ENCODE measurements at regions not wholly inside any gene's neighbourhood (a gene's known extent, or its start where the extent isn't known, plus 50 kb on each side); places are given as distances from the start of the nearest gene placed in this dataset.

DNA sequence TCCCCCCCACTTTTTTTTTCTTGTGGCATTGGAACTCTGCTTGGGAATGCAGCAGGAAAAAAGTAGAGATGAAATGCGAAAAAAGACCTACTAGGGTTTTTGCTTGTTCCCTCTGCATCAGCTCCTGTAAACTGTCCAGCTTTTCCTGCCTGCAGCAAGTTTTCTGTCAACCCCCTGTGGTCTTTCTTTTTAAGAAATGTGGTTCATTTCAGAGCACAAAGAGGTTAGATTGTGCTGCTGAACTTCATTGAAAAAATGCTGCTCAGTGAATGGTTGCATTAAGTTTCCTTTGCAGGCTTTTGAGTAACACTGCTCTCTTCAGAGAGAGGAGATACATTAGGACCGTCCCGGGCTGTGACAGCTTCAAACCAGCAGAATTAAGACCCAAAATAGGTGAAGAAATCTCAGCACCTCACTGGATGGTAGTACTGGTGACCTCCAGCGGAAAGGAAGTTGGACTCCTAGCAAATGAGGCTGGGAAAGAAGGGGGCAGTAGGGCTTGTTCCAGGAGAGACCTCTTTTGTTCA, 80.7 kb downstream of the NDUFS5 start:
- Mint-ChIP-seq H3K4me3 (peak overlapping the region in 4 of 10 donors; percentile 16 to 42 (median 30)), H3K27ac (no peak overlapping the region), H3K4me1 (peaks cover 22 to 38% (median 34%) of the 10 kb centered on the region in 7 donors), H3K27me3 (peaks cover 0 to 10% (median 4%) of the 10 kb centered on the region in 5 donors), H3K36me3 (peaks cover 0 to 3% (median 0%) of the 10 kb centered on the region in 5 donors), H3K9me3 (no peaks in the 10 kb centered on the region)
- DNase-seq (no peak), ATAC-seq (no peak)
- ChIA-PET CTCF (interaction anchor here (0.6 to 1.3 kb wide), 4 partner anchors 8 to 578 kb away, joined by 3 to 5 read pairs (median 4); no protein-coding TSS in a partner anchor), POLR2A (interaction anchor here (0.6 to 0.8 kb wide), 3 partner anchors 11 to 324 kb away, joined by 3 read pairs; no protein-coding TSS in a partner anchor)
- H3K27me3 ChIP-seq (ENCODE audit: control insufficient read depth in 2 of 2, insufficient read depth in 2 of 2, low read length in 2 of 2) = no peaks in the 10 kb centered on the region
- intact Hi-C loops (cut with micrococcal nuclease) = no loop called here
- no peaks in the 10 kb centered on the region for H3K9me3 ChIP-seq (ENCODE audit: control insufficient read depth in 2 of 3, low read length in 3 of 3)
- no peak overlapping the region for H3K4me3 ChIP-seq (ENCODE audit: low read length)
- peaks cover 8 to 14% of the 10 kb centered on the region in 2 donors for H3K4me1 ChIP-seq (ENCODE audit: control insufficient read depth in 2 of 2, insufficient read depth in 2 of 2, low read length in 2 of 2)
- H3K27ac ChIP-seq (ENCODE audit: low read depth, low read length) = no peak overlapping the region
- no peaks in the 10 kb centered on the region for H3K36me3 ChIP-seq (ENCODE audit: control insufficient read depth in 2 of 3, insufficient read depth in 3 of 3, low read length in 3 of 3)

DNA sequence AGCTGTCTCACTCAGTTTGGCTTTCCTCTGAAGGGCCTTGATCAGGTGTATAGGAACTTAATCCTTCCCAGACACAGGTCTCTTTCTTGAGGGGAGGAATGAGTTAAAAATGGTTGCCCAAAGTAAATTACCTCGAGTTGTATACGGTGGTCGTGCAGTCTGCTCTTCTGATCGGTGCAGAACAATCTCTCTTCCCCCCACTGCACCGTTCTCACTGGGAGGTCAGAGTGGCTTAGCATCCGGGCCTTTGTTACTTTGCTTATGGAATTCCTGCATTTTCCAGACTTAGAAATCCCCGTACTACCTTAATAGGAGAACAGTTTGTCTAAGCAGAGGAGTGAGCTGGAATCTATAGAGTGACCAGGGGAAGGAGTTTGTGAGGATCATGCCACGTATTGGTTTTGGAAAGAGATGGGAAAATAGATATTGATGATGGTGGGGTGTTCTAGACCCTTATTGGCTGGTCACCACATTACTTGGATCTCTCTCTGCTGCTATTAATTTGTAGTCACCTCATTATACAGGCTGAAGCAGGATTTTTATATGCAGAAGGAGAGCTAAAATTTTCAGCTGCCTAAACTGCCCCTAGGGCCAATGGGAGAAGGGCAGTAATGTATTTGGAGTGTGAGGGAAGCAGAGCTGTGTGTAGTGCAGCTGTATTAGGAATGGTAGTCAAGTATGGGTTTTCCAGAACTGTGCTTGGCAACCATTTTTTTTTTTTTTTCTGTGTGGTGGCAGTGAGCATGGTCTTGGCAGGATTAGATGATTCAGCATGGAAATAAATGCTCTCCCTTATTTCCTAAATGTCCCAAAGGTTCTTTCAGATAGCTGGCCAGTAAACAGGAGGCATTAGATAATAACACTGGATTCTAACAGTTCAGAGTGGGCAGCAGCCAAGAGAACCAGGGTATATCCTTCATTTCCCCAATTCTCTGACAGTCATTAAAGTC, 81.5 kb downstream of the NDUFS5 start:
- Mint-ChIP-seq H3K27ac (no peak overlapping the region), H3K4me1 (peaks cover 16 to 31% (median 28%) of the 10 kb centered on the region in 7 donors), H3K27me3 (peaks cover 0 to 10% (median 4%) of the 10 kb centered on the region in 5 donors), H3K9me3 (no peaks in the 10 kb centered on the region), H3K36me3 (peaks cover 0 to 3% (median 0%) of the 10 kb centered on the region in 5 donors), H3K4me3 (no peak overlapping the region)
- CTCF ChIA-PET = interaction anchor here (0.6 to 1.3 kb wide), 4 partner anchors 9 to 578 kb away, joined by 3 to 5 read pairs (median 4); no protein-coding TSS in a partner anchor
- intact Hi-C loops (cut with micrococcal nuclease) = no loop called here
- POLR2A ChIA-PET = interaction anchor here (0.8 kb wide), 1 partner anchor 78 kb away, joined by 3 read pairs; no protein-coding TSS in a partner anchor
- no peak for DNase-seq
- Histone ChIP-seq H3K27me3 (ENCODE audit: control insufficient read depth in 2 of 2, insufficient read depth in 2 of 2, low read length in 2 of 2) (no peaks in the 10 kb centered on the region), H3K36me3 (ENCODE audit: control insufficient read depth in 2 of 3, insufficient read depth in 3 of 3, low read length in 3 of 3) (no peaks in the 10 kb centered on the region), H3K4me3 (ENCODE audit: low read length) (no peak overlapping the region), H3K9me3 (ENCODE audit: control insufficient read depth in 2 of 3, low read length in 3 of 3) (no peaks in the 10 kb centered on the region), H3K27ac (ENCODE audit: low read depth, low read length) (no peak overlapping the region), H3K4me1 (ENCODE audit: control insufficient read depth in 2 of 2, insufficient read depth in 2 of 2, low read length in 2 of 2) (peaks cover 8% of the 10 kb centered on the region in 2 donors)
- ATAC-seq = no peak

DNA sequence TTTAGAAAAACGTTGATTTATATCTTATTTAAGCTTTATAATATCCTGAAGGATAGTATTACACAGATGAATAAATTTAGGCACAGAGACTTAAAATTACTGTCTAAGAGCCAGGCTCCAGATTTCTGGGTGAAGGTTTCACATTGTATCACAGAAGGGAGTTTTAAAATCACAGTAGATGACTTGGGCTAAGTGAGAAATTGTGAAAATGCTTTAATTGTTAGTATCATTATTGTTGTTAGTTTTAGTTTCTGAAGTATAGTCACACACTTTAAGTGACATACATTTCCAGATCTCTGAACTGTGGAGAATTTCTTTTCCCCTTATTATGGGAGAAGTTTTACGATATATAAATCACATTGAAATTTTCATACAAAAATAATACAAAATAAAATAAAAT, 83.5 kb downstream of the NDUFS5 start:
- Histone ChIP-seq H3K27me3 (ENCODE audit: control insufficient read depth in 2 of 2, insufficient read depth in 2 of 2, low read length in 2 of 2) (no peaks in the 10 kb centered on the region), H3K4me1 (ENCODE audit: control insufficient read depth in 2 of 2, insufficient read depth in 2 of 2, low read length in 2 of 2) (peaks cover 1 to 8% of the 10 kb centered on the region in 2 donors), H3K27ac (ENCODE audit: low read depth, low read length) (no peak overlapping the region), H3K4me3 (ENCODE audit: low read length) (no peak overlapping the region), H3K36me3 (ENCODE audit: control insufficient read depth in 2 of 3, insufficient read depth in 3 of 3, low read length in 3 of 3) (no peaks in the 10 kb centered on the region), H3K9me3 (ENCODE audit: control insufficient read depth in 2 of 3, low read length in 3 of 3) (no peaks in the 10 kb centered on the region)
- Mint-ChIP-seq H3K27me3 (peaks cover 0 to 11% (median 8%) of the 10 kb centered on the region in 5 donors), H3K27ac (no peak overlapping the region), H3K4me3 (no peak overlapping the region), H3K36me3 (peaks cover 0 to 7% (median 3%) of the 10 kb centered on the region in 5 donors), H3K4me1 (peaks cover 8 to 11% (median 10%) of the 10 kb centered on the region in 7 donors), H3K9me3 (no peaks in the 10 kb centered on the region)
- intact Hi-C loops (cut with micrococcal nuclease) = no loop called here
- ATAC-seq (no peak), DNase-seq (no peak)
- ChIA-PET POLR2A (no interaction called here), CTCF (interaction anchor here (0.8 to 2.3 kb wide), 2 partner anchors 82 to 241 kb away, joined by 5 to 9 read pairs; no protein-coding TSS in a partner anchor)

DNA sequence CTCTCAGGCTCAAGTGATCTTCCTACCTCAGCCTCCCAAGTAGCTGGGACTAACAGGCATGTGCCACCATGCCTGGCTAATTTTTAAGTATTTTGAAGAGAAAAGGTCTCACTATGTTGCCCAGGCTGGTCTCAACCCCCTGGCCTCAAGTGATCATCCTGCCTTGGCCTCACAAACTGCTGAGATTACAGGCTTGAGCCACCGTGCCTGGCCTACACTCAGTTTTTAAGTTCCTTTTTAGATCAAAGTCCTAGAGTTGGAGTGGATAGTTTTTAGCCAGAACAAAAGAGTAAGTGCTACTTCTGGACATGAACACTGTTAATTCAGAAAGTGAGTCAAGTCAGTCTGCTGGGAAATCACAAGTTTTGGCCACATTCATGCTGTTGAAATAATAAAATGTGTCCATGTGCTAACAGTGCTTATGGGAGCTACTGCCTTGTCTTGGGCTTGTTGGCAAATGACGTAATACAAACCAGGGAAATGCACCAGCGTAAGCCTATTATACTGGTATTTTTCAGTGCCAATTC, 84.2 kb downstream of the NDUFS5 start:
- peaks cover 8 to 11% (median 9%) of the 10 kb centered on the region in 7 donors for H3K4me1 Mint-ChIP-seq

DNA sequence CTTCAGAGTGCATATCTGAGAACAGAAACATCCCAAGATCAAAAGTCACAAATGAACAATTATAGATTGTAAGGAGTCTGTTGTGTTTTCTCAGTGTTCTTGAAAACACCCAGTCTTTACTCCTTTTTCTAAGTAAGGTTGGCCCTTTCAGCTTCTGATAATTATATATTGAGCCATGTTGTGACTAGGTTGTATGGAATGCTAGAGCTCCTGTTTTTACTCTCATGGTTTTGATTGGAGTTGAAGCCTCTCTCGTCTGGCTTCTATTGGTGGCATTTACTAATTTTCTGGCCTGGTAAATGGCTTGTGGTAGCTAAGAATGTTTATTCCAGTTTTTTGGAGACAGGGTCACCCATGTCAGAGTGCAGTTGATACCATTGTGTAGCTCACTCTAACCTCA, 84.7 kb downstream of the NDUFS5 start:
- H3K9me3 ChIP-seq (ENCODE audit: control insufficient read depth in 2 of 3, low read length in 3 of 3) = no peaks in the 10 kb centered on the region
- Mint-ChIP-seq H3K4me3 (no peak overlapping the region), H3K36me3 (peaks cover 0 to 7% (median 3%) of the 10 kb centered on the region in 5 donors), H3K27ac (no peak overlapping the region), H3K27me3 (peaks cover 0 to 11% (median 6%) of the 10 kb centered on the region in 5 donors), H3K4me1 (peaks cover 6 to 8% (median 7%) of the 10 kb centered on the region in 7 donors), H3K9me3 (no peaks in the 10 kb centered on the region)
- no peaks in the 10 kb centered on the region for H3K36me3 ChIP-seq (ENCODE audit: control insufficient read depth in 2 of 3, insufficient read depth in 3 of 3, low read length in 3 of 3)
- H3K27ac ChIP-seq (ENCODE audit: low read depth, low read length) = no peak overlapping the region
- ChIA-PET POLR2A (no interaction called here), CTCF (interaction anchor here (0.5 to 2.3 kb wide), 2 partner anchors 81 to 224 kb away, joined by 3 to 9 read pairs; no protein-coding TSS in a partner anchor)
- H3K4me1 ChIP-seq (ENCODE audit: control insufficient read depth in 2 of 2, insufficient read depth in 2 of 2, low read length in 2 of 2) = peaks cover 0 to 7% of the 10 kb centered on the region in 2 donors
- H3K4me3 ChIP-seq (ENCODE audit: low read length) = no peak overlapping the region
- ATAC-seq (no peak), DNase-seq (no peak)
- H3K27me3 ChIP-seq (ENCODE audit: control insufficient read depth in 2 of 2, insufficient read depth in 2 of 2, low read length in 2 of 2) = no peaks in the 10 kb centered on the region
- intact Hi-C loops (cut with micrococcal nuclease) = no loop called here

More for the DNA sequence above, 84.2 kb downstream of the NDUFS5 start:
- Histone ChIP-seq H3K4me3 (ENCODE audit: low read length) (no peak overlapping the region), H3K36me3 (ENCODE audit: control insufficient read depth in 2 of 3, insufficient read depth in 3 of 3, low read length in 3 of 3) (no peaks in the 10 kb centered on the region), H3K4me1 (ENCODE audit: control insufficient read depth in 2 of 2, insufficient read depth in 2 of 2, low read length in 2 of 2) (peaks cover 0 to 8% of the 10 kb centered on the region in 2 donors), H3K27me3 (ENCODE audit: control insufficient read depth in 2 of 2, insufficient read depth in 2 of 2, low read length in 2 of 2) (no peaks in the 10 kb centered on the region), H3K9me3 (ENCODE audit: control insufficient read depth in 2 of 3, low read length in 3 of 3) (no peaks in the 10 kb centered on the region), H3K27ac (ENCODE audit: low read depth, low read length) (no peak overlapping the region)
- Mint-ChIP-seq H3K9me3 (no peaks in the 10 kb centered on the region), H3K27ac (no peak overlapping the region), H3K27me3 (peaks cover 0 to 11% (median 6%) of the 10 kb centered on the region in 5 donors), H3K4me3 (no peak overlapping the region), H3K36me3 (peaks cover 0 to 7% (median 3%) of the 10 kb centered on the region in 5 donors)
- intact Hi-C loops (cut with micrococcal nuclease) = no loop called here
- CTCF ChIA-PET = interaction anchor here (0.8 to 2.3 kb wide), 2 partner anchors 82 to 241 kb away, joined by 5 to 9 read pairs; no protein-coding TSS in a partner anchor
- POLR2A ChIA-PET = no interaction called here
- DNase-seq (no peak), ATAC-seq (no peak)

DNA sequence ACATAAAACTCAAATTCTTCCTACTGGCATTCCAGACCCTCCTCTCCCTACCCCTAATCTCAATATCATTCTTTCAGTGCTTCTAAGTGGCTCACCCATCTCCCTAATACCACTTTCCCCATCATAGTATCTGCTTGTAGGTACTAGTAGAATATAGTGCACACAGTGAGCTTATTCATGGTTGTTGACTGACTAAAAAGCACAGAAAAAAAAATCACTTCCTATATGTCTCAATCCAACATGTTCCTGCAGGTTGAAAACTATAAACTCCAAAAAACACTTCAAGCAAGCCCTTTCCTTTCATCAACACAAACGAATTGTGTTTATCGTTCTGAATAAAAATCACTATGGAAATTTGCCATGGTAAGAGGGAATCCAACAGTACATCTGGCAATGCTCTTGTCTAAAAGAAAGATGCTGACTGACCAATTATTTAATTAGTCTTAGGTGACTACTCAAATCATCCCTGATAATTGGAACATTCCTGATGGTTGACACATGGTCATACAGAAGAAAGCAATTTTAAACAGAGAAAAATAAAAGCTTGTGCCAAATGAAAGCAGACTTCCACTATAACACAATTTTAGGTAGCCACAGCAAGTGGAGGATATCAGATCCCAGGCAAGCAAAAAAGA, 87.1 kb downstream of the NDUFS5 start:
- POLR2A ChIA-PET = no interaction called here
- Histone ChIP-seq H3K27me3 (ENCODE audit: control insufficient read depth in 2 of 2, insufficient read depth in 2 of 2, low read length in 2 of 2) (no peaks in the 10 kb centered on the region), H3K4me1 (ENCODE audit: control insufficient read depth in 2 of 2, insufficient read depth in 2 of 2, low read length in 2 of 2) (no peaks in the 10 kb centered on the region), H3K36me3 (ENCODE audit: control insufficient read depth in 2 of 3, insufficient read depth in 3 of 3, low read length in 3 of 3) (no peaks in the 10 kb centered on the region), H3K4me3 (ENCODE audit: low read length) (no peak overlapping the region), H3K9me3 (ENCODE audit: control insufficient read depth in 2 of 3, low read length in 3 of 3) (no peaks in the 10 kb centered on the region), H3K27ac (ENCODE audit: low read depth, low read length) (no peak overlapping the region)
- peaks cover 0 to 11% (median 4%) of the 10 kb centered on the region in 5 donors for H3K27me3 Mint-ChIP-seq
- DNase-seq (no peak), ATAC-seq (no peak)
- CTCF ChIA-PET = interaction anchor here (1.8 kb wide), 1 partner anchor 79 kb away, joined by 4 read pairs; no protein-coding TSS in a partner anchor
- H3K36me3 Mint-ChIP-seq = peaks cover 0 to 7% (median 0%) of the 10 kb centered on the region in 5 donors
- no peak overlapping the region for H3K27ac Mint-ChIP-seq
- H3K4me1 Mint-ChIP-seq = peaks cover 0 to 3% (median 0%) of the 10 kb centered on the region in 7 donors
- H3K9me3 Mint-ChIP-seq = no peaks in the 10 kb centered on the region
- H3K4me3 Mint-ChIP-seq = no peak overlapping the region
- intact Hi-C loops (cut with micrococcal nuclease) = no loop called here
